K562 (cell line): ENCODE measurements at regions not wholly inside any gene's neighbourhood (a gene's known extent, or its start where the extent isn't known, plus 50 kb on each side); places are given as distances from the start of the nearest gene placed in this dataset.

Experiments
- ATAC-seq: fragments of 200-7000 bp; cut with Tn5 transposase; 3 replicates; pipeline ENCODE4 v1.9.1; 2020; ENCODE audit warnings: moderate library complexity
- BruUV-seq: library from RNA; stranded (reverse); fragments of 400-500 nt; replicated peaks from 2 replicates; lab custom pipeline; 2021; lab: Mats Ljungman, UMichigan
- CTCF ChIA-PET: fragments of 300-600 bp; formaldehyde crosslinking; extraction: SDS; loops from one replicate; lab custom pipeline; 2021; ENCODE audit warnings: low intra/inter-chr PET ratio; lab: Yijun Ruan, JAX
- POLR2A ChIA-PET: fragments of 300-600, 350-650 bp; sonication (Branson Sonifier 250); formaldehyde crosslinking; extraction: SDS; loops from one replicate; lab custom pipeline; 2021; ENCODE audit warnings: antibody characterized with exemption, inconsistent platforms; lab: Yijun Ruan, JAX
- DNase-seq, 4 experiments: peaks; one replicate each; pipeline versions ENCODE4 v3.0.0 to v3.0.0-alpha.2; 2011 to 2018; ENCODE audit warnings: low spot score in 3 of 4, mixed read lengths in 3 of 4; ENCODE audit errors: extremely low read depth in 1 of 4
- FAIRE-seq: peaks from 2 replicates; lab custom pipeline; 2011; peaks lifted over from hg19 to GRCh38; lab: Jason Lieb, UNC
- H2AFZ ChIP-seq: 2 replicates; pipeline ENCODE4 v1.6.0; 2011; ENCODE audit warnings: low read depth, low read length, control low read depth, inconsistent platforms
- H3K27ac ChIP-seq: fragments of 200-600 bp; 3 replicates; pipeline ENCODE4 v1.8.0; 2011; ENCODE audit warnings: low read depth, mild to moderate bottlenecking, control low read depth, inconsistent platforms, low read length, moderate library complexity, mixed read lengths; ENCODE audit errors: extremely low read depth
- H3K27me3 ChIP-seq, 2 experiments: fragments of 300-600 bp in 1 of 2; 2 replicates in 1 of 2; 3 replicates in 1 of 2; pipeline versions ENCODE4 v1.6.0 to v1.8.0; 2011; ENCODE audit warnings: inconsistent platforms in 2 of 2, low read length in 2 of 2, mild to moderate bottlenecking in 1 of 2, mixed read lengths in 1 of 2, moderate library complexity in 1 of 2; ENCODE audit not compliant: control insufficient read depth in 2 of 2, insufficient read depth in 2 of 2
- H3K36me3 ChIP-seq: fragments of 300-600 bp; 3 replicates; pipeline ENCODE4 v1.8.0; 2011; ENCODE audit warnings: mild to moderate bottlenecking, low read length, inconsistent platforms; ENCODE audit not compliant: control insufficient read depth, insufficient read depth
- H3K4me1 ChIP-seq, 2 experiments: fragments of 200-600 bp in 1 of 2; replicated peaks in 1 of 2; 2 replicates in 1 of 2; 3 replicates in 1 of 2; pipeline versions ENCODE4 v1.5.1 to v1.8.0; 2011; ENCODE audit warnings: inconsistent platforms in 2 of 2, low read length in 2 of 2, mild to moderate bottlenecking in 1 of 2, mixed read lengths in 1 of 2, moderate library complexity in 1 of 2; ENCODE audit not compliant: control insufficient read depth in 2 of 2, insufficient read depth in 2 of 2
- H3K4me2 ChIP-seq: 2 replicates; pipeline ENCODE4 v1.6.1; 2011; ENCODE audit warnings: low read length, control low read depth, inconsistent platforms, mixed read lengths; ENCODE audit not compliant: insufficient read depth
- H3K4me3 ChIP-seq: fragments of 200-600 bp; sonication (generic), shearing (Covaris generic); 2 replicates; pipeline ENCODE4 v1.5.1; 2016; ENCODE audit warnings: control low read depth, inconsistent platforms
- H3K79me2 ChIP-seq: fragments of 200-600 bp; 3 replicates; pipeline ENCODE4 v1.8.0; 2011; ENCODE audit warnings: low read length, inconsistent platforms; ENCODE audit not compliant: control insufficient read depth, insufficient read depth
- H3K9ac ChIP-seq, 2 experiments: 2 replicates each; pipeline versions ENCODE4 v1.6.0 to v1.6.1; 2011; ENCODE audit warnings: low read depth in 2 of 2, low read length in 2 of 2, control low read depth in 1 of 2, inconsistent platforms in 1 of 2, mild to moderate bottlenecking in 1 of 2, mixed read lengths in 1 of 2; ENCODE audit not compliant: insufficient read depth in 1 of 2
- H3K9me1 ChIP-seq: one replicate; pipeline ENCODE4 v1.6.0; 2011; ENCODE audit warnings: inconsistent platforms, mild to moderate bottlenecking, low read length, moderate library complexity; ENCODE audit not compliant: control insufficient read depth, insufficient read depth
- H3K9me3 ChIP-seq: replicated peaks from 2 replicates; pipeline ENCODE4 v1.5.1; 2011; ENCODE audit warnings: low read depth, low read length, inconsistent platforms; ENCODE audit not compliant: control insufficient read depth, insufficient read depth
- H4K20me1 ChIP-seq: replicated peaks from 2 replicates; pipeline ENCODE4 v1.6.1; 2011; ENCODE audit warnings: low read length, inconsistent platforms, mixed read lengths; ENCODE audit not compliant: control insufficient read depth, insufficient read depth
- RCOR1 ChIP-seq, 2 experiments: IDR thresholded peaks; 2 replicates each; pipeline ENCODE4 v1.6.1; 2012; ENCODE audit warnings: low read depth in 2 of 2, low read length in 2 of 2, borderline replicate concordance in 1 of 2, improper control_type of control experiment in 1 of 2
- SRF ChIP-seq, 2 experiments: fragments of 250-450, 450-650 bp in 1 of 2; sonication (Bioruptor Pico) in 1 of 2; sonication (generic) in 1 of 2; formaldehyde crosslinking; IDR thresholded peaks; 2 replicates each; pipeline versions ENCODE4 v1.5.0 to v1.5.1; 2020 to 2022; ENCODE audit warnings: mild to moderate bottlenecking in 1 of 2, missing genetic modification reagents in 1 of 2
- ZNF134 ChIP-seq: fragments of 250-450 bp; sonication (Bioruptor Pico); conservative IDR thresholded peaks from 2 replicates; pipeline ENCODE4 v1.4.0; 2020
- WGBS: fragments of 100-300 bp; shearing (Covaris generic); methylation state at CpG from one replicate; pipeline ENCODE4 v1.1.6; 2016; ENCODE audit warnings: low coverage, mixed read lengths; ENCODE audit not compliant: insufficient coverage; ENCODE audit errors: missing lambda C conversion rate; 5-methylcytosine and 5-hydroxymethylcytosine counted together
- in situ Hi-C: fragments of 300-500 bp; cut with MboI; formaldehyde crosslinking; loops from 4 replicates; pipeline ENCODE4 v1.15.0; 2018; ENCODE audit warnings: inconsistent platforms, mixed read lengths
- intact Hi-C: fragments of 100-400 bp; cut with micrococcal nuclease; formaldehyde crosslinking; loops from 2 replicates; pipeline ENCODE4 v1.14.2; 2022
- TF ChIP-seq, protein P1 (sequence below): sonication (generic); formaldehyde crosslinking; IDR thresholded peaks from 2 replicates; pipeline ENCODE4 v1.8.0; 2022; ENCODE audit warnings: mild to moderate bottlenecking, missing genetic modification reagents, borderline replicate concordance
- TF ChIP-seq, protein P2 (sequence below): fragments of 450-650 bp; formaldehyde crosslinking; IDR thresholded peaks from 2 replicates; pipeline ENCODE4 v1.4.0; 2022; ENCODE audit warnings: missing genetic modification characterization
- TF ChIP-seq, protein P3 (sequence below): sonication (generic); formaldehyde crosslinking; IDR thresholded peaks from 2 replicates; pipeline ENCODE4 v1.8.0; 2022; ENCODE audit warnings: missing genetic modification reagents, mild to moderate bottlenecking, moderate library complexity, borderline replicate concordance

DNA sequence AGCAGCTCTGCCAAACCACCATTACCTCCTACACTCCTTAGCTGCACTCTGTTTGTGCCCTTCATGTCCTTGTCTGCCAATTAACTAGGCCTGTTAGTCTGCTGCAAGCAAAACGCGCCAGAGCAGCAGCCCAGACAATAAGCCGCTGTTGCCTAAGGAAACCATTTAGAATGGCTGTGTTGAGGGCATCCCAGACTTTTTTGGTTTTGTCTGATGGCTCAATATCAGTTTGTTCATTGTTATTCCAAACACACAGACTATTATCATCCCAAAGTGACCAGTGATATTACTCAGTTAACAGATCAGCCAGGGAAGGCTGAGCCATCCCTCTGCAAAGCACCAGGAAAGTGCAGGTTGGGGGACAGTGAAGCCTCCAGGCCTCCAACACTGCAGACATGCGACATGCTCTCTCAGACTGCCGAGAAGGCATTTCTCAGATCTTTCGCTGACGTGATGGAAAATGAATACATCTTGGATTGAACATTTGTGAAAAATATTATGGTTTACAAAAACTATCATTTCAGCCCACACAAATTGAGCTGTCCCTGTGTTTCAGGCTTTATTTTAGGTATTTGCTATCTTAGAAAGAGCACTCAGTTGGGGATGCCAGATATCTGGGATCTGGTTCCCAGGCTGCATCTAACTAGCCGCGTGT is 182.0 kb upstream of the HNRNPA3 start:
- FAIRE-seq: no peak
- CTCF ChIA-PET: no interaction called here
- under 1% methylated on average over 9 of the region's 9 CpGs for WGBS

More for the DNA sequence above, 182.0 kb upstream of the HNRNPA3 start:
- Histone ChIP-seq H3K79me2 (no peaks in the 10 kb centered on the region), H3K36me3 (no peaks in the 10 kb centered on the region), H4K20me1 (no peaks in the 10 kb centered on the region; the same call in 1 of the 2 replicates), H3K4me1 (no peaks in the 10 kb centered on the region), H3K9ac (no peak overlapping the region), H2AFZ (no peak overlapping the region), H3K4me2 (no peak overlapping the region), H3K9me1 (no peaks in the 10 kb centered on the region), H3K27me3 (peaks cover 3 to 6% of the 10 kb centered on the region in 2 experiments; a peak in 2 of 5 replicates), H3K27ac (no peak overlapping the region), H3K4me3 (no peak overlapping the region), H3K9me3 (no peaks in the 10 kb centered on the region)
- in situ Hi-C loops (no loop called here), intact Hi-C loops (no loop called here)
- POLR2A ChIA-PET: interaction anchor here (1.0 kb wide), 1 partner anchor 16 kb away, joined by 3 read pairs; no protein-coding TSS in a partner anchor
- DNase-seq: no peak
- TF ChIP-seq, protein P1, sequence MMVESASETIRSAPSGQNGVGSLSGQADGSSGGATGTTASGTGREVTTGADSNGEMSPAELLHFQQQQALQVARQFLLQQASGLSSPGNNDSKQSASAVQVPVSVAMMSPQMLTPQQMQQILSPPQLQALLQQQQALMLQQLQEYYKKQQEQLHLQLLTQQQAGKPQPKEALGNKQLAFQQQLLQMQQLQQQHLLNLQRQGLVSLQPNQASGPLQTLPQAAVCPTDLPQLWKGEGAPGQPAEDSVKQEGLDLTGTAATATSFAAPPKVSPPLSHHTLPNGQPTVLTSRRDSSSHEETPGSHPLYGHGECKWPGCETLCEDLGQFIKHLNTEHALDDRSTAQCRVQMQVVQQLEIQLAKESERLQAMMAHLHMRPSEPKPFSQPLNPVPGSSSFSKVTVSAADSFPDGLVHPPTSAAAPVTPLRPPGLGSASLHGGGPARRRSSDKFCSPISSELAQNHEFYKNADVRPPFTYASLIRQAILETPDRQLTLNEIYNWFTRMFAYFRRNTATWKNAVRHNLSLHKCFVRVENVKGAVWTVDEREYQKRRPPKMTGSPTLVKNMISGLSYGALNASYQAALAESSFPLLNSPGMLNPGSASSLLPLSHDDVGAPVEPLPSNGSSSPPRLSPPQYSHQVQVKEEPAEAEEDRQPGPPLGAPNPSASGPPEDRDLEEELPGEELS (CRISPR knock-in tag): no peak
- TF ChIP-seq SRF (CRISPR knock-in tag; IDR thresholded peaks at IDR 0.05) (no peak), ZNF134 (CRISPR knock-in tag) (no peak), RCOR1 (IDR thresholded peaks at IDR 0.05; ENCODE audit: borderline replicate concordance in 1 of 2, low read depth in 2 of 2, low read length in 2 of 2) (no peak)
- TF ChIP-seq, protein P2, sequence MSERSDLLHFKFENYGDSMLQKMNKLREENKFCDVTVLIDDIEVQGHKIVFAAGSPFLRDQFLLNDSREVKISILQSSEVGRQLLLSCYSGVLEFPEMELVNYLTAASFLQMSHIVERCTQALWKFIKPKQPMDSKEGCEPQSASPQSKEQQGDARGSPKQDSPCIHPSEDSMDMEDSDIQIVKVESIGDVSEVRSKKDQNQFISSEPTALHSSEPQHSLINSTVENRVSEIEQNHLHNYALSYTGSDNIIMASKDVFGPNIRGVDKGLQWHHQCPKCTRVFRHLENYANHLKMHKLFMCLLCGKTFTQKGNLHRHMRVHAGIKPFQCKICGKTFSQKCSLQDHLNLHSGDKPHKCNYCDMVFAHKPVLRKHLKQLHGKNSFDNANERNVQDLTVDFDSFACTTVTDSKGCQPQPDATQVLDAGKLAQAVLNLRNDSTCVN: no peak
- TF ChIP-seq, protein P3, sequence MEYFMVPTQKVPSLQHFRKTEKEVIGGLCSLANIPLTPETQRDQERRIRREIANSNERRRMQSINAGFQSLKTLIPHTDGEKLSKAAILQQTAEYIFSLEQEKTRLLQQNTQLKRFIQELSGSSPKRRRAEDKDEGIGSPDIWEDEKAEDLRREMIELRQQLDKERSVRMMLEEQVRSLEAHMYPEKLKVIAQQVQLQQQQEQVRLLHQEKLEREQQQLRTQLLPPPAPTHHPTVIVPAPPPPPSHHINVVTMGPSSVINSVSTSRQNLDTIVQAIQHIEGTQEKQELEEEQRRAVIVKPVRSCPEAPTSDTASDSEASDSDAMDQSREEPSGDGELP (CRISPR knock-in tag): no peak
- no peak for ATAC-seq
- BruUV-seq: no TSS peak
